GM23338 (cell line): ENCODE measurements at regions not wholly inside any gene's neighbourhood (a gene's known extent, or its start where the extent isn't known, plus 50 kb on each side); places are given as distances from the start of the nearest gene placed in this dataset.
A peak's percentile ranks its signal among the peaks of the same experiment; 100 is the strongest.

Source experiments
- ATAC-seq: fragments of 200-7000 bp; cut with Tn5 transposase; 3 replicates; pipeline ENCODE4 v1.9.1; 2020
- DNase-seq: peaks from one replicate; pipeline ENCODE4 v3.0.0-alpha.2; 2015; ENCODE audit warnings: low spot score
- H2AFZ ChIP-seq: fragments of 200-600 bp; sonication (generic); 2 replicates; pipeline ENCODE4 v1.8.0; 2016; ENCODE audit warnings: antibody characterized with exemption, mild to moderate bottlenecking, moderate library complexity
- H3F3A ChIP-seq: fragments of 200-600 bp; sonication (generic); replicated peaks from 2 replicates; pipeline ENCODE4 v1.8.0; 2017; ENCODE audit warnings: antibody characterized with exemption, mixed run types, low read depth
- H3K27ac ChIP-seq: fragments of 200-600 bp; sonication (generic); 2 replicates; pipeline ENCODE4 v1.6.1; 2016; ENCODE audit warnings: low read depth
- H3K27me3 ChIP-seq: fragments of 200-600 bp; sonication (generic); 2 replicates; pipeline ENCODE4 v1.8.0; 2016; ENCODE audit warnings: mild to moderate bottlenecking, mixed run types, moderate library complexity; ENCODE audit not compliant: insufficient read depth
- H3K36me3 ChIP-seq: fragments of 200-600 bp; sonication (generic); 2 replicates; pipeline ENCODE4 v1.8.0; 2016; ENCODE audit warnings: mild to moderate bottlenecking; ENCODE audit not compliant: insufficient read depth
- H3K4me1 ChIP-seq: fragments of 200-600 bp; sonication (generic); 2 replicates; pipeline ENCODE4 v1.8.0; 2016; ENCODE audit warnings: mild to moderate bottlenecking, moderate library complexity; ENCODE audit not compliant: insufficient read depth
- H3K4me2 ChIP-seq: fragments of 200-600 bp; sonication (generic); 2 replicates; pipeline ENCODE4 v1.7.1; 2017; ENCODE audit warnings: mixed run types
- H3K4me3 ChIP-seq: fragments of 200-600 bp; sonication (generic); 2 replicates; pipeline ENCODE4 v1.6.1; 2016; ENCODE audit warnings: mixed run types
- H3K79me2 ChIP-seq: fragments of 200-600 bp; sonication (generic); replicated peaks from 2 replicates; pipeline ENCODE4 v1.8.0; 2017; ENCODE audit warnings: mild to moderate bottlenecking; ENCODE audit not compliant: insufficient read depth
- H3K9me2 ChIP-seq: fragments of 200-600 bp; sonication (generic); 2 replicates; pipeline ENCODE4 v1.8.0; 2017; ENCODE audit not compliant: insufficient read depth
- H4K20me1 ChIP-seq: fragments of 200-600 bp; sonication (generic); replicated peaks from 2 replicates; pipeline ENCODE4 v1.8.0; 2017; ENCODE audit warnings: mild to moderate bottlenecking; ENCODE audit not compliant: insufficient read depth
- H3K27ac Mint-ChIP-seq: 2 replicates; pipeline ENCODE4 v1.8.0; 2020; ENCODE audit warnings: inconsistent platforms, mild to moderate bottlenecking, moderate library complexity, mixed read lengths
- H3K27me3 Mint-ChIP-seq: 3 replicates; pipeline ENCODE4 v1.8.0; 2022; ENCODE audit warnings: low read depth, mild to moderate bottlenecking, moderate library complexity, mixed read lengths, inconsistent platforms; ENCODE audit not compliant: insufficient read depth, poor library complexity
- H3K36me3 Mint-ChIP-seq: 3 replicates; pipeline ENCODE4 v1.8.0; 2021; ENCODE audit warnings: low read depth, mild to moderate bottlenecking, inconsistent platforms, moderate library complexity, mixed read lengths
- H3K4me1 Mint-ChIP-seq: 3 replicates; pipeline ENCODE4 v1.8.0; 2020; ENCODE audit warnings: mild to moderate bottlenecking, inconsistent platforms, mixed read lengths
- H3K4me3 Mint-ChIP-seq: 3 replicates; pipeline ENCODE4 v1.8.0; 2021; ENCODE audit warnings: moderate library complexity, mild to moderate bottlenecking, inconsistent platforms, mixed read lengths
- H3K9me3 Mint-ChIP-seq: 3 replicates; pipeline ENCODE4 v1.8.0; 2020; ENCODE audit warnings: moderate library complexity, mild to moderate bottlenecking, inconsistent platforms, mixed read lengths
- ETS1 ChIP-seq: IDR thresholded peaks from 2 replicates; pipeline ENCODE4 v1.6.1; 2016; ENCODE audit warnings: antibody characterized with exemption
- EZH2 ChIP-seq: fragments of 200-600 bp; sonication (generic); IDR thresholded peaks from one replicate; pipeline ENCODE4 v1.8.0; 2017; ENCODE audit warnings: antibody characterized with exemption, mild to moderate bottlenecking, low read depth; ENCODE audit not compliant: unreplicated experiment
- EZH2phosphoT487 ChIP-seq: fragments of 200-600 bp; sonication (generic); IDR thresholded peaks from one replicate; pipeline ENCODE4 v1.8.1; 2018; ENCODE audit warnings: antibody characterized with exemption; ENCODE audit not compliant: unreplicated experiment
- JUNB ChIP-seq: IDR thresholded peaks from one replicate; pipeline ENCODE4 v1.6.1; 2016; ENCODE audit warnings: antibody characterized with exemption; ENCODE audit not compliant: unreplicated experiment
- NANOG ChIP-seq: IDR thresholded peaks from 2 replicates; pipeline ENCODE4 v1.6.1; 2016; ENCODE audit warnings: antibody characterized with exemption, borderline replicate concordance
- POLR2AphosphoS5 ChIP-seq: IDR thresholded peaks from 2 replicates; pipeline ENCODE4 v1.6.1; 2016; ENCODE audit warnings: antibody characterized with exemption, low read depth
- REST ChIP-seq: IDR thresholded peaks from one replicate; pipeline ENCODE4 v1.6.1; 2018; ENCODE audit warnings: antibody characterized with exemption; ENCODE audit not compliant: unreplicated experiment
- STAT1 ChIP-seq: IDR thresholded peaks from one replicate; pipeline ENCODE4 v1.6.1; 2016; ENCODE audit warnings: antibody characterized with exemption; ENCODE audit not compliant: unreplicated experiment
- ZNF331 ChIP-seq: fragments of 250-450 bp; sonication (Bioruptor Pico); IDR thresholded peaks from 2 replicates; pipeline ENCODE4 v1.5.0; 2020; ENCODE audit warnings: low read depth, mild to moderate bottlenecking, moderate library complexity
- TF ChIP-seq, protein P1 (sequence below), 2 experiments: fragments of 200-600 bp in 1 of 2; sonication (generic) in 1 of 2; conservative IDR thresholded peaks; 2 replicates each; pipeline versions ENCODE4 v1.5.1 to v1.6.1; 2016 to 2017; ENCODE audit warnings: antibody characterized with exemption in 2 of 2, low read depth in 2 of 2, mild to moderate bottlenecking in 2 of 2, moderate library complexity in 1 of 2

GRCh38 chr2:56049233-56049845 is 125.8 kb upstream of the EFEMP1 start:
- Mint-ChIP-seq H3K27ac (no peak overlapping the region), H3K9me3 (no peaks in the 10 kb centered on the region), H3K36me3 (no peaks in the 10 kb centered on the region), H3K27me3 (no peaks in the 10 kb centered on the region), H3K4me1 (no peaks in the 10 kb centered on the region), H3K4me3 (no peak overlapping the region)
- H4K20me1 ChIP-seq: no peaks in the 10 kb centered on the region
- no peak for DNase-seq
- no peaks in the 10 kb centered on the region for H3F3A ChIP-seq
- no peak for ATAC-seq
- H3K36me3 ChIP-seq: no peaks in the 10 kb centered on the region
- H2AFZ ChIP-seq: no peak overlapping the region; the same call in 1 of the 2 replicates
- H3K27ac ChIP-seq: no peak overlapping the region
- H3K4me1 ChIP-seq: no peaks in the 10 kb centered on the region
- no peaks in the 10 kb centered on the region for H3K9me2 ChIP-seq
- TF ChIP-seq JUNB (no peak), ZNF331 (CRISPR knock-in tag) (no peak), NANOG (no peak), POLR2AphosphoS5 (no peak), EZH2phosphoT487 (no peak), EZH2 (no peak), REST (no peak), STAT1 (no peak)
- TF ChIP-seq, protein P1, sequence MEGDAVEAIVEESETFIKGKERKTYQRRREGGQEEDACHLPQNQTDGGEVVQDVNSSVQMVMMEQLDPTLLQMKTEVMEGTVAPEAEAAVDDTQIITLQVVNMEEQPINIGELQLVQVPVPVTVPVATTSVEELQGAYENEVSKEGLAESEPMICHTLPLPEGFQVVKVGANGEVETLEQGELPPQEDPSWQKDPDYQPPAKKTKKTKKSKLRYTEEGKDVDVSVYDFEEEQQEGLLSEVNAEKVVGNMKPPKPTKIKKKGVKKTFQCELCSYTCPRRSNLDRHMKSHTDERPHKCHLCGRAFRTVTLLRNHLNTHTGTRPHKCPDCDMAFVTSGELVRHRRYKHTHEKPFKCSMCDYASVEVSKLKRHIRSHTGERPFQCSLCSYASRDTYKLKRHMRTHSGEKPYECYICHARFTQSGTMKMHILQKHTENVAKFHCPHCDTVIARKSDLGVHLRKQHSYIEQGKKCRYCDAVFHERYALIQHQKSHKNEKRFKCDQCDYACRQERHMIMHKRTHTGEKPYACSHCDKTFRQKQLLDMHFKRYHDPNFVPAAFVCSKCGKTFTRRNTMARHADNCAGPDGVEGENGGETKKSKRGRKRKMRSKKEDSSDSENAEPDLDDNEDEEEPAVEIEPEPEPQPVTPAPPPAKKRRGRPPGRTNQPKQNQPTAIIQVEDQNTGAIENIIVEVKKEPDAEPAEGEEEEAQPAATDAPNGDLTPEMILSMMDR (conservative IDR thresholded peaks at IDR 0.05; ENCODE audit: low read depth in 2 of 2): no peak
- no peaks in the 10 kb centered on the region for H3K27me3 ChIP-seq
- H3K79me2 ChIP-seq: no peaks in the 10 kb centered on the region
- H3K4me2 ChIP-seq: no peak overlapping the region
- no peak overlapping the region for H3K4me3 ChIP-seq

DNA sequence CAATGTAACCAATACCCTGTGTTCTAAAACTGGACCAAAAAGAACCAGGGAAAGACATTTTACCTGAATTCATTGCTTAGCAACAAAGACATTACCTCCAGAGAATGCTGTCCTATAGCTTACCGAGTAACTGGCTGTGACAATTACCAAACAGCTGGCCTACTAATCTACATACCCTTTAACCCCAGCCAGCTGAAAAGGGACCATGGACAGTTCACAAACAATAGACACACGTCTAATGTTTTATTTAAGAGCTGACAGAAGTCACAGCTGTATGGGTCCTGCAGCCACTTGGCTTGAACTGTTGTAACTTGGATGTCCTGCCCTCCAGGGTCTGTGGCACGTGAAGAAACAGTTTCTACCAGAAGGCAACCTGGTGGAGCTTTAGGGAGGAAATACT is 130.1 kb upstream of the EFEMP1 start:
- ATAC-seq (no peak), DNase-seq (no peak)
- H3K4me2 ChIP-seq: no peak overlapping the region
- Mint-ChIP-seq H3K36me3 (no peaks in the 10 kb centered on the region), H3K27me3 (no peaks in the 10 kb centered on the region), H3K4me1 (no peaks in the 10 kb centered on the region), H3K9me3 (peaks cover 2% of the 10 kb centered on the region; the same call in 2 of the 3 replicates), H3K4me3 (no peak overlapping the region), H3K27ac (no peak overlapping the region)
- H3K27ac ChIP-seq: no peak overlapping the region
- no peaks in the 10 kb centered on the region for H3K27me3 ChIP-seq
- no peaks in the 10 kb centered on the region for H3K36me3 ChIP-seq
- no peaks in the 10 kb centered on the region for H3K9me2 ChIP-seq
- no peaks in the 10 kb centered on the region for H3K4me1 ChIP-seq
- H3K4me3 ChIP-seq: no peak overlapping the region
- H4K20me1 ChIP-seq: no peaks in the 10 kb centered on the region
- no peaks in the 10 kb centered on the region for H3F3A ChIP-seq
- no peaks in the 10 kb centered on the region for H3K79me2 ChIP-seq
- TF ChIP-seq ETS1 (no peak), REST (peak; percentile 48), EZH2phosphoT487 (no peak)
- no peak overlapping the region for H2AFZ ChIP-seq
